ENCODE measurements at regions not wholly inside any gene's neighbourhood (a gene's known extent, or its start where the extent isn't known, plus 50 kb on each side); places are given as distances from the start of the nearest gene placed in this dataset.

- H3K9me3 ChIP-seq (ENCODE audit: insufficient read depth, low read depth, low read length): no peaks in the 10 kb centered on the region
- H3K9ac ChIP-seq (ENCODE audit: low read depth, low read length, poor library complexity, severe bottlenecking): no peak overlapping the region
- H3K27me3 ChIP-seq (ENCODE audit: insufficient read depth, low read length, poor library complexity, severe bottlenecking): no peaks in the 10 kb centered on the region
- no peaks in the 10 kb centered on the region for H3K79me2 ChIP-seq (ENCODE audit: insufficient read depth, low read length)
- H3K4me3 ChIP-seq (ENCODE audit: low read length, poor library complexity, severe bottlenecking): no peak overlapping the region
- H3F3A ChIP-seq (ENCODE audit: low read depth): no peaks in the 10 kb centered on the region
- no peaks in the 10 kb centered on the region for H3K4me1 ChIP-seq (ENCODE audit: insufficient read depth, low read length, poor library complexity, severe bottlenecking)
- H3K9me2 ChIP-seq (replicated peaks; ENCODE audit: low read depth, low read length): no peaks in the 10 kb centered on the region
- no peak overlapping the region for H3K4me2 ChIP-seq (ENCODE audit: low read depth, low read length, poor library complexity, severe bottlenecking)
- H4K20me1 ChIP-seq (ENCODE audit: insufficient read depth, low read length, poor library complexity, severe bottlenecking): no peaks in the 10 kb centered on the region
- no peak overlapping the region for H2AFZ ChIP-seq (ENCODE audit: low read length)
- no peaks in the 10 kb centered on the region for H3K36me3 ChIP-seq (ENCODE audit: insufficient read depth, low read length)
- TF ChIP-seq EZH2phosphoT487 (IDR thresholded peaks at IDR 0.05; ENCODE audit: borderline replicate concordance): no peak
- TF ChIP-seq CTCF (conservative IDR thresholded peaks at IDR 0.05; ENCODE audit: low read length): no peak
These were observed 97.2 kb upstream of the PDE10A start for GRCh38 chr6:165760126-165760802.

GRCh38 chr6:165758441-165758840, 95.4 kb upstream of the PDE10A start:
- Histone ChIP-seq H3K9ac (ENCODE audit: low read depth, low read length, poor library complexity, severe bottlenecking) (no peak overlapping the region), H3K27me3 (ENCODE audit: insufficient read depth, low read length, poor library complexity, severe bottlenecking) (no peaks in the 10 kb centered on the region), H3K36me3 (ENCODE audit: insufficient read depth, low read length) (no peaks in the 10 kb centered on the region), H3K79me2 (ENCODE audit: insufficient read depth, low read length) (no peaks in the 10 kb centered on the region), H3K9me3 (ENCODE audit: insufficient read depth, low read depth, low read length) (no peaks in the 10 kb centered on the region), H3K4me2 (ENCODE audit: low read depth, low read length, poor library complexity, severe bottlenecking) (no peak overlapping the region), H3F3A (ENCODE audit: low read depth) (no peaks in the 10 kb centered on the region), H4K20me1 (ENCODE audit: insufficient read depth, low read length, poor library complexity, severe bottlenecking) (no peaks in the 10 kb centered on the region), H3K4me1 (ENCODE audit: insufficient read depth, low read length, poor library complexity, severe bottlenecking) (no peaks in the 10 kb centered on the region), H3K4me3 (ENCODE audit: low read length, poor library complexity, severe bottlenecking) (no peak overlapping the region), H2AFZ (ENCODE audit: low read length) (no peak overlapping the region), H3K9me2 (replicated peaks; ENCODE audit: low read depth, low read length) (no peaks in the 10 kb centered on the region)
- TF ChIP-seq EZH2phosphoT487 (IDR thresholded peaks at IDR 0.05; ENCODE audit: borderline replicate concordance): no peak
- no peak for TF ChIP-seq CTCF (conservative IDR thresholded peaks at IDR 0.05; ENCODE audit: low read length)

- Histone ChIP-seq H2AFZ (ENCODE audit: low read length) (no peak overlapping the region), H3K4me1 (ENCODE audit: insufficient read depth, low read length, poor library complexity, severe bottlenecking) (no peaks in the 10 kb centered on the region)
These were observed 92.5 kb upstream of the PDE10A start for GRCh38 chr6:165755583-165755982.

More at GRCh38 chr6:165755583-165755982, 92.5 kb upstream of the PDE10A start:
- Histone ChIP-seq H3K4me3 (ENCODE audit: low read length, poor library complexity, severe bottlenecking) (no peak overlapping the region), H3K4me2 (ENCODE audit: low read depth, low read length, poor library complexity, severe bottlenecking) (no peak overlapping the region), H3F3A (ENCODE audit: low read depth) (no peaks in the 10 kb centered on the region), H3K9ac (ENCODE audit: low read depth, low read length, poor library complexity, severe bottlenecking) (no peak overlapping the region), H3K79me2 (ENCODE audit: insufficient read depth, low read length) (no peaks in the 10 kb centered on the region), H4K20me1 (ENCODE audit: insufficient read depth, low read length, poor library complexity, severe bottlenecking) (no peaks in the 10 kb centered on the region), H3K27me3 (ENCODE audit: insufficient read depth, low read length, poor library complexity, severe bottlenecking) (no peaks in the 10 kb centered on the region), H3K9me2 (replicated peaks; ENCODE audit: low read depth, low read length) (no peaks in the 10 kb centered on the region), H3K9me3 (ENCODE audit: insufficient read depth, low read depth, low read length) (peaks cover 6% of the 10 kb centered on the region; the same call in 1 of the 2 replicates), H3K36me3 (ENCODE audit: insufficient read depth, low read length) (no peaks in the 10 kb centered on the region)
- TF ChIP-seq CTCF (conservative IDR thresholded peaks at IDR 0.05; ENCODE audit: low read length): no peak
